ENCODE measurements at regions not wholly inside any gene's neighbourhood (a gene's known extent, or its start where the extent isn't known, plus 50 kb on each side); places are given as distances from the start of the nearest gene placed in this dataset.

- no peak for TF ChIP-seq FOXM1 (IDR thresholded peaks at IDR 0.05; ENCODE audit: borderline replicate concordance, low read depth)
- no peak for TF ChIP-seq TEAD4 (IDR thresholded peaks at IDR 0.05)
- TF ChIP-seq ZBTB7A (IDR thresholded peaks at IDR 0.05; ENCODE audit: low read depth), result no peak
- no peak for TF ChIP-seq RAD21 (IDR thresholded peaks at IDR 0.05; ENCODE audit: low read depth)
- no peak for TF ChIP-seq YY1 (IDR thresholded peaks at IDR 0.05; ENCODE audit: low read depth)
- TF ChIP-seq CEBPB (IDR thresholded peaks at IDR 0.05), result 0 out of 2 replicates have a peak, but pooled peaks have one; percentile 8
- TF ChIP-seq TAF1 (IDR thresholded peaks at IDR 0.05; ENCODE audit: low read depth), result no peak
Observed at GRCh38 chr4:59217910-59218631, 1982.1 kb upstream of the ADGRL3 start.

- TF ChIP-seq TEAD4 (IDR thresholded peaks at IDR 0.05) (no peak), RAD21 (IDR thresholded peaks at IDR 0.05; ENCODE audit: low read depth) (no peak), USF1 (IDR thresholded peaks at IDR 0.05) (no peak), TCF12 (IDR thresholded peaks at IDR 0.05; ENCODE audit: low read depth) (no peak), REST (IDR thresholded peaks at IDR 0.05; ENCODE audit: low read depth) (no peak), FOXM1 (IDR thresholded peaks at IDR 0.05; ENCODE audit: borderline replicate concordance, low read depth) (no peak), EP300 (IDR thresholded peaks at IDR 0.05; ENCODE audit: borderline replicate concordance) (no peak), TAF1 (IDR thresholded peaks at IDR 0.05; ENCODE audit: low read depth) (no peak), MAX (IDR thresholded peaks at IDR 0.05) (no peak), EGR1 (IDR thresholded peaks at IDR 0.05) (no peak), CEBPB (IDR thresholded peaks at IDR 0.05) (no peak), ZBTB7A (IDR thresholded peaks at IDR 0.05; ENCODE audit: low read depth) (no peak), NFIC (IDR thresholded peaks at IDR 0.05) (no peak), CREB1 (IDR thresholded peaks at IDR 0.05; ENCODE audit: low read depth) (no peak), YY1 (IDR thresholded peaks at IDR 0.05; ENCODE audit: low read depth) (no peak)
Observed at GRCh38 chr4:59222221-59222620, 1977.9 kb upstream of the ADGRL3 start.

- TF ChIP-seq ZBTB7A (IDR thresholded peaks at IDR 0.05; ENCODE audit: low read depth), result no peak
- no peak for TF ChIP-seq TCF12 (IDR thresholded peaks at IDR 0.05; ENCODE audit: low read depth)
- no peak for TF ChIP-seq TAF1 (IDR thresholded peaks at IDR 0.05; ENCODE audit: low read depth)
- no peak for TF ChIP-seq YY1 (IDR thresholded peaks at IDR 0.05; ENCODE audit: low read depth)
- TF ChIP-seq USF1 (IDR thresholded peaks at IDR 0.05), result no peak
- TF ChIP-seq REST (IDR thresholded peaks at IDR 0.05; ENCODE audit: low read depth), result no peak
Observed at GRCh38 chr4:59223292-59223941, 1976.7 kb upstream of the ADGRL3 start.

GRCh38 chr4:59238212-59238611, 1961.9 kb upstream of the ADGRL3 start:
- TF ChIP-seq TEAD4 (IDR thresholded peaks at IDR 0.05) (no peak), USF1 (IDR thresholded peaks at IDR 0.05) (no peak)

- TF ChIP-seq TEAD4 (IDR thresholded peaks at IDR 0.05), result peak; percentile 14; the same call in 1 of the 2 replicates
- TF ChIP-seq REST (IDR thresholded peaks at IDR 0.05; ENCODE audit: low read depth), result no peak
Observed at GRCh38 chr4:59240011-59240410, 1960.1 kb upstream of the ADGRL3 start.

Data from Ishikawa (cell line).